Kidney (tissue), 13 donors: ENCODE measurements at regions not wholly inside any gene's neighbourhood (a gene's known extent, or its start where the extent isn't known, plus 50 kb on each side); places are given as distances from the start of the nearest gene placed in this dataset.

Experiments
- DNase-seq, 5 donors: peaks; one replicate each; pipeline ENCODE4 v3.0.0-alpha.2; 2013 to 2020
- FAIRE-seq: peaks from 2 replicates; lab custom pipeline; 2012; peaks lifted over from hg19 to GRCh38; lab: Jason Lieb, UNC
- H3K27ac ChIP-seq, 2 donors: one replicate each; pipeline ENCODE4 v1.7.0; 2013; ENCODE audit warnings: low read depth in 2 of 2, low read length in 2 of 2, inconsistent platforms in 1 of 2
- H3K27me3 ChIP-seq: one replicate; pipeline ENCODE4 v1.7.1; 2013; ENCODE audit warnings: low read length, inconsistent platforms; ENCODE audit not compliant: control insufficient read depth, insufficient read depth
- H3K36me3 ChIP-seq, 3 donors: one replicate each; pipeline versions ENCODE4 v1.7.0 to v1.7.1; 2013; ENCODE audit warnings: low read length in 3 of 3, control low read depth in 1 of 3, inconsistent platforms in 1 of 3; ENCODE audit not compliant: insufficient read depth in 3 of 3, control insufficient read depth in 2 of 3
- H3K4me1 ChIP-seq, 3 donors: one replicate each; pipeline versions ENCODE4 v1.7.0 to v1.7.1; 2013; ENCODE audit warnings: low read length in 3 of 3, inconsistent platforms in 1 of 3, low read depth in 1 of 3; ENCODE audit not compliant: control insufficient read depth in 2 of 3, insufficient read depth in 2 of 3
- H3K4me3 ChIP-seq, 3 donors: one replicate each; pipeline versions ENCODE4 v1.7.0 to v1.8.1; 2013; ENCODE audit warnings: low read length in 3 of 3, control low read depth in 1 of 3, inconsistent platforms in 1 of 3
- H3K9ac ChIP-seq, 3 donors: one replicate each; pipeline versions ENCODE4 v1.7.0 to v1.7.1; 2013; ENCODE audit warnings: low read length in 3 of 3, control low read depth in 1 of 3, inconsistent platforms in 1 of 3
- H3K9me3 ChIP-seq, 3 donors: one replicate each; pipeline versions ENCODE4 v1.7.0 to v1.7.1; 2013; ENCODE audit warnings: low read length in 3 of 3, control low read depth in 1 of 3, inconsistent platforms in 1 of 3; ENCODE audit not compliant: control insufficient read depth in 2 of 3, insufficient read depth in 1 of 3
- CTCF ChIP-seq: IDR thresholded peaks from 3 replicates; pipeline ENCODE4 v1.5.1; 2012; ENCODE audit warnings: mild to moderate bottlenecking, moderate library complexity, borderline replicate concordance; ENCODE audit not compliant: insufficient read depth; ENCODE audit errors: extremely low read depth
- intact Hi-C: fragments of 100-400 bp; cut with DNase I; formaldehyde crosslinking; loops from one replicate; pipeline ENCODE4 v1.11.1; 2022
- donor health status: control.
- donor health status: control.
- donor health status: control.
- donor health status: control.
- donor health status: control.
- donor health status: DM: yes; HTN: yes; CAD: no.
- donor health status: Normal renal cell carcinoma (clear cell type).

- DNase-seq = peak in 1 of 5 donors; percentile 14
- H3K9ac ChIP-seq = no peak overlapping the region
These were observed 260.1 kb upstream of the OR4E1 start for GRCh38 chr14:21933681-21934080.

GRCh38 chr14:21924479-21924878 is 250.9 kb upstream of the OR4E1 start:
- Histone ChIP-seq H3K9ac (no peak overlapping the region), H3K27me3 (no peaks in the 10 kb centered on the region), H3K9me3 (no peaks in the 10 kb centered on the region), H3K27ac (no peak overlapping the region), H3K4me3 (no peak overlapping the region), H3K36me3 (no peaks in the 10 kb centered on the region), H3K4me1 (no peaks in the 10 kb centered on the region)
- TF ChIP-seq CTCF = no peak
- DNase-seq (no peak), FAIRE-seq (no peak)
- intact Hi-C loops = no loop called here

More at GRCh38 chr14:21933681-21934080, 260.1 kb upstream of the OR4E1 start:
- Histone ChIP-seq H3K36me3 (no peaks in the 10 kb centered on the region), H3K27ac (no peak overlapping the region), H3K27me3 (no peaks in the 10 kb centered on the region), H3K4me1 (no peaks in the 10 kb centered on the region), H3K9me3 (no peaks in the 10 kb centered on the region), H3K4me3 (no peak overlapping the region)
- FAIRE-seq = no peak
- peak; percentile 16 for TF ChIP-seq CTCF
- intact Hi-C loops = no loop called here

DNA sequence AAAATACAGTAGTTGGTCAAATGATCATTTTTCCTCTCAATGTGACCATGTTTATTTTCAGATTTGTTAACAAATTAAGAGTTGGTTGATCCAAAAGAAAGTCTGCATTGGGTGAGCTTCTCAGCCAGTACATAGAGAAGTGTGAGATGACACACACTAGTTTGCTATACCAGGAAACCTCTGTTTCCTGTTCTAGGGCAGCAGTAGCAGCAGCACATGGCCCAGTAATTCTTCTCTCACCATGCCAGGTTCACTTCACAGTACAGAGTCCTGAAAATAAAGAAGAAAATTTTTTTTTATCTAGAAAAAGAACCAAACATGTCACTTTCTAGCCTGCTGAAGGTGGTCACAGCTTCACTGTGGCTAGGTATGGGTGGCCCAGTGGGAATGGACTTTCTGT is 250.2 kb upstream of the OR4E1 start:
- FAIRE-seq (no peak), DNase-seq (no peak)
- intact Hi-C loops = no loop called here
- TF ChIP-seq CTCF = no peak
- no peaks in the 10 kb centered on the region for H3K4me1 ChIP-seq
- no peaks in the 10 kb centered on the region for H3K9me3 ChIP-seq
- H3K4me3 ChIP-seq = no peak overlapping the region
- H3K36me3 ChIP-seq = no peaks in the 10 kb centered on the region
- H3K9ac ChIP-seq = no peak overlapping the region
- no peaks in the 10 kb centered on the region for H3K27me3 ChIP-seq
- no peak overlapping the region for H3K27ac ChIP-seq

DNA sequence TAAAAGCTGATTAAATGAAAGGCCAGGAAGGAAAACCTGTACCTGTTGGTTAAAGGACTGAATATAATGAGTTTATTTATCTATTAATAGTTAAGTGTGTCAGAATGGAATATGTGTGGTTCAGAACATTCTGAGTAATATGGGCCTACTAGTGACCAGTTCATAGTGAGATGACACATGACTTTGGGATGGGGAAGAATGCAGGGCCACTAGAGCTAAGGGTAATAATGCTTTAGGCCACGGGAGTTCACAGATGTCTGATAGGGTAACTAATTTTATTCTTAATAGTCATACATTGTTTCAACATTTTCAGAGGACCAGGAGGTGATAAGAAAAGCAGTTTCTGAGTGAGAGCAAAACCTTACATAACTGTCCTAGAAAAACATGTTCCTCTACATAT is 247.8 kb upstream of the OR4E1 start:
- TF ChIP-seq CTCF = no peak
- FAIRE-seq = no peak
- Histone ChIP-seq H3K9me3 (no peaks in the 10 kb centered on the region), H3K9ac (no peak overlapping the region), H3K27me3 (no peaks in the 10 kb centered on the region), H3K4me1 (no peaks in the 10 kb centered on the region), H3K36me3 (no peaks in the 10 kb centered on the region), H3K27ac (no peak overlapping the region), H3K4me3 (no peak overlapping the region)
- intact Hi-C loops = no loop called here
- DNase-seq = no peak
